Dedifferentiated amniotic fluid mesenchymal stem cell (primary cell): ENCODE measurements at regions not wholly inside any gene's neighbourhood (a gene's known extent, or its start where the extent isn't known, plus 50 kb on each side); places are given as distances from the start of the nearest gene placed in this dataset.

Experiments used
- DNase-seq: peaks from one replicate; pipeline ENCODE4 v3.0.0-alpha.2; 2016; ENCODE audit errors: extremely low spot score

GRCh38 chr4:14841801-14842768 lies 160.2 kb upstream of the CPEB2 start:
- DNase-seq, result no peak

GRCh38 chr4:14842964-14843630 lies 159.2 kb upstream of the CPEB2 start:
- DNase-seq, result no peak

DNA sequence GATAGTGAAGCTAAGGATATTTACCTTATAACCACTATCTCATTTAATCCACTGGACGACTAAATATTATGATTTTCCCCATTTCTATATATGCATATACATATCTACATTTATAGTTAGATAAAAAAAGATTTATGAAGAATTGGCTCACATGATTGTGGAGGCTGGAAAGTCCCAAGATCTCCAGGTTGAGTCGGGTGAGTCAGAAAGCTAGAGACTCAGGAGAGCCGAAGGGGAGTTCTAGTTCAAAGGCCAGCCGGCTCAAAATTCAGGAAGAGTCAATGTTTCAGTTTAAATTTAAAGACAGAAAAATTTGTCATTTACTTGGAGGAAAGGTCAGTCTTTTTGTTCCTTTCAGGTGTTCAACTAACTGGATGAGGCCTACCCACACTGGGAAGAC lies 158.2 kb upstream of the CPEB2 start:
- no peak for DNase-seq

DNA sequence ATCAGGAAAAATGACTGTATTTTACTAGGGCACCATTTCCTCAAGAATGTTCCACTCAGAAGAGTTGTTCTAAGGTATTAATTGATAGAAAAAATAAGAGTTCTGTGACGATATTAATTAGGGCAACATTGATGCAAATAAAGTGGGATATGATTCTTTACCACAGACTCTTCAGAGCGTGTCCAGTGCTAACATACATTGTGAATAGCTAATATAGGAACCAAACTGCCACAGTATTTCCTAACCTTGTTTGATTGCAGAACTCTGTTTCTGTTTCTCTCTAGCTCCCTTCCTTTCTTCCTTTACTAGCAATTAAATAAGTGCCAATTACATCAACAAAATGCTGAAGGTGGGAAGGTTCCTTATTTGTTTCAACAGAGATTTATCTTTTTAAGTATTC lies 154.1 kb upstream of the CPEB2 start:
- DNase-seq, result no peak

DNA sequence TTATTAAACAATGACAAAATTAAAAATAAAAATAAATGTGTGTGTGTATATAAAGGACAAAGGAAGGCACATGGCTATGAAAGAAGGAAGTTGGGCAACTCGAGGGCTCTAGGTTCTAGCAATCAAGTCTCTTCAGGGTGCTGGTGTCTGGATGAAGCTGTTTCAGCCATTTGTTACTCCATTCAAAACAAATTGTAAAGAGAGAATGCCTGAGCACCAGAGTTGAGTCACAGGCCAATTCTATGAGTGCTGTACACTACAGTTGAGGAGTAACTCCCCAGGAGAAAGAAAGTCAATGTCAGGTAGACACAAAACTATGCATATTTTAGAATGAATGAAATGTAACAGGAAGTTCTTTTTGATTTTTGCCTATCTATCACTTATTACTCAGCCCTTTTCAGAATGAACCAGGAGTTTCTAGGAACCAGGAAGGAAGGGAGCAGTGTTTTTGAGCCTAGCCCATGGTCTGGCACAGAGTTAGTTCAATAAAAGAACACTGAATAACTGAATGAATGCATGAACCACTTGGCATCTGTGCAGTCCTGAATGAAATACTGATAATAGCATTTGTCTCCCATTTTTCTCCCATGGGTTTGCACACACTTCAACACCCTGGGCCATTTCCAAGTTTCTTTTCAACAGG lies 151.7 kb upstream of the CPEB2 start:
- DNase-seq, result no peak

DNA sequence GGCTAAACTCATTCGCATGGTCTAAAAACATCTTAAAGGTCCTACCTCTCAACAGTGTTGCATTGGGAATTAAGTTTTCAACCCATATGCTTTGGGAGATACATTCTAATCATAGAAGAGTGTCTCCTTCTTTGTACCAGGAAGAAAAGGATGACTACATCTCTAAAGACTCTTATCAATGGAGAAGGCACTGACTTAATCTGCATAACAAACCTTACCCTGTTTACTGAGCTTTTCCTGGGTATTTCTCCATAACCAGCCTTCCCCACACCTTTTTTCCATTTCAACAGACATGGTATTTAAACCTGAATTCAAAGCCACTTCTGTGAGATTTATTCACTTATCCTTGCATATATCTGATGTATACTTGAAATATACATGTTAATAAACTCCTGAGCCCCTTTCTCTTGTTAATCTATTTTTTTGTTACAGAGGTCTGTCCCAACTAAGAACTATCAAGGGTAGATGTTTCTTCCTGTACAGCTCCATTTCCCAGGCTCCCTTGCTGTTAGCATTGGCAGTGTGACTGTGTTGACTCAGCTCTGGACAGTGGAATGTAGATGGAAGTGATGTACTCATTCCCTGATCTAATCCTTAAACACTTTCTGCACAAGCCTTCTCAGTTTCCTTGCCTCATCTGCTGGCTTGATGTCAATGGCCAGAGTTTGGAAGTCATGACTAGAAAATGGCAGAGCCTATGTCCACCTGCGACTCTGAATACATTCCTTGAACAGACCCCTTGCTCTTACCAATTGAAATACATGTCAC lies 148.9 kb upstream of the CPEB2 start:
- DNase-seq, result peak; percentile 79

DNA sequence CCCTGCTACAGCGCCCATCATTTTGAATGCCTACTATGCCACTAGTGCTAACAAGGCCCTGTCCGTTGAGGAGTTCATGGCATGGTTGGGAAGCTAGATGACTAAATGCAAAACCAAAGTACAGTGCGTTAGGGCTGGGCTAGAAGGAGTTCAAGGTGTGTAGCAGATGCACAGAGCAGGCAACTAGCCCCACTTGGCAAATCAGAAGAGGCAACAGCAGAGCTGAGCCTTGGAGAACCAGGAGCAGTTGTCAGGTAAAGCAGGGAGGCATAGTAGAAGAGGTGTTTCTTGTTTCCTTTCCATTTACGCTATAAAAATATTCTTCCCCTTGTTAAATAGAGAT lies 146.6 kb upstream of the CPEB2 start:
- DNase-seq, result no peak

DNA sequence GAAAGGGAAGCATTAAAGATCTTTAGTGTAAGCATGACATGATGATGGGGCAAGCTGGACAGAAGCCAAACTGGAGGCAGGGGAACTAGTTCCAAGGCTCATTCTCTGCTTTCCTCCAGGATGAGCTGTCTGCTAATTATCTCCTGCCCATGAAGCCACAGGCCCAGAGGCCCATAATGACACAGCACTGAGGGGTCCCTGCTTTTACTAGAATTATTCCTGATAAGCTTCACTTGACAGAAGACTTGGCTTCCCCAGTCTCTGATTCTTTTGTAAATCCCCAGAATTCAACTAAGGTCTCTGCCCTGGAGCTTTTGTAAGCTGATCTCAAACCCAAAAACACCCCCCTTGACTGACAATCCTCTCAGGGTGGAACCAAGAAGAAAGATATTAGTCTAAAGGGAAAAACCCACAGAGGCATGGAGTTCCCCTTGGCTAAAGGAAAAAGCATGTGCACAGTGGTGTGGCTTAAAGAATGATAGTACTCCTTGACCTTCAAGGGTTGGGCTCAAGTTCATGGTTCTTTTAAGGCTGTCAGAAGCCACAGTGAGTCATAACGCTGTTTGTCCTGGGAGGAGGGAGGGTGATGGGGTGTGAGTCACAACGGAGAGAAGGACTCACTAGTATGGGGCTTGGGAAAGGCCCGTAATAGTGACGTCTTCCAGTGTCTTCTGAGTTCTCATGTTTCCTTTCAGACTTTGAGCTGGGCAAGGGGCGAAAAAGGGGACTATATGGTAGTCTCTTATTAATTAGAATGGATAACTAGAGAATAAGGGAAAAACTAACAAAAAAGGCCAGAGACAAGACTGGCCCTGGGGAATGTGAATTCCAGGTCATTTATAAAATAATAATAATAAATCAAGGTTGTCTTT lies 146.0 kb upstream of the CPEB2 start:
- DNase-seq, result peak; percentile 91

GRCh38 chr4:14856934-14857235 lies 145.4 kb upstream of the CPEB2 start:
- DNase-seq, result no peak

GRCh38 chr4:14857475-14857874 lies 144.8 kb upstream of the CPEB2 start:
- no peak for DNase-seq

GRCh38 chr4:14857981-14858380 lies 144.3 kb upstream of the CPEB2 start:
- DNase-seq, result no peak

GRCh38 chr4:14862891-14863290 lies 139.4 kb upstream of the CPEB2 start:
- DNase-seq, result no peak

DNA sequence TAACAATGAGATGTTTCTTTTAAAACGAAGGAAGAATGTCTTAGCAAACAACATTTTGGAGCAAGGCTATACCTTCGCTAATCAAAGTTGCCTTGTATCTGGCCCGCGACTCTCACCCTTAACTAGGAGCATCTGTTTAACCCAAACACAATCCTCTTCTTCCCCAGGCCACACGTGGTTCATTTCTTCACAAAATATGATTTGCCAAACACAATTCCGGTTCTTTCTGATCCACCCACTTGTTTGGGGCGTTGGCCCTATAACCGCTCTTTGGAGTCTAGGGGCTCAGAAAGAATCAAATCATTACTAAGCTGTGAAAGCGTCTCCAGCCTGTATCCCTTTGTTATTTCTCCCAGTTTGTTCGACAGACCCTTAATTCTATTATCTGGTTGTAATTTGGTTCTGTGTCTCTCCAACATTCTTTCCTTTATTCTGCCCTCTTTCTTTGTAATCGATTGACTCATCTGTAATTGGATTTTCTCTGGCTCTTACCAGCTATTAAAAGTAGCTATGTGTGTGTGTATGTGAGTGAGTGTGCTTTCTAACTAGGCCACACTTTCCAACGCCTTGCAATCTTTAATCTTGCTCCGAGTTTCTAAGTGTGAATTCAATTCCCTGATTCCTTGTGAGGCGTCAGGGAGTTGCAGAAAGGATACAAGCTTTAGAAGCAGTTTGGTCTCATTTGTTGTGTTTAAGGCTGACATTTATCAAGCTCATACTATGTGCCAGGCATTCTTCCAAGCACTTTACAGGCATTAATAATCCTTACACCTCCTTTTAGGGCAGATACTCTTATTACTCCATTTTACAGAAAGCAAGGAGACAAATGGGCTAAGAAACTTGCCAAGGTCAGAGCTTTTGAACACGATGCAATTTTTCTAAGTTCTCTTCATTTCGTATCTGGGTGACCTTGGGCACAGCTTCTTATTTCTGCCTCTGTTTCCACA lies 138.6 kb upstream of the CPEB2 start:
- DNase-seq, result no peak

- DNase-seq, result no peak
Observed at GRCh38 chr4:14864365-14865030, 137.8 kb upstream of the CPEB2 start.

GRCh38 chr4:14865031-14865366 lies 137.3 kb upstream of the CPEB2 start:
- DNase-seq, result no peak

DNA sequence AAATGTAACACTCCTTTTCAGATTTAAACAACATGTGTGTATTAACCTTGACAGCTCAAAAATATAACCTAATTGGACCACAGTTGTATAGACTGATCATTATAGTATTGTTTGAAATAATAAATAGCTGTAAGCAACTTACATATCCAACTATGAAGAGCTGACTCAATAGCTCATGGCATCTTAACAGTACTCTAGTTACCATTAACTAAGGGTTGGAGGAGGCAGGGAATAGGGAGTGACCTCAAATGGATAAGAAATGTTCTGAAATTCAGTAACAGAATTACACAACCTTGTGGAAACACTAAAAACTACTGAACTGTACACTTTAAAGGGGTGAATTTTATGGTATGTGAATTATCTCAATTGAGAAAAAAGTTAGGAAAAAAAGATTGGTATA lies 136.5 kb upstream of the CPEB2 start:
- no peak for DNase-seq

DNA sequence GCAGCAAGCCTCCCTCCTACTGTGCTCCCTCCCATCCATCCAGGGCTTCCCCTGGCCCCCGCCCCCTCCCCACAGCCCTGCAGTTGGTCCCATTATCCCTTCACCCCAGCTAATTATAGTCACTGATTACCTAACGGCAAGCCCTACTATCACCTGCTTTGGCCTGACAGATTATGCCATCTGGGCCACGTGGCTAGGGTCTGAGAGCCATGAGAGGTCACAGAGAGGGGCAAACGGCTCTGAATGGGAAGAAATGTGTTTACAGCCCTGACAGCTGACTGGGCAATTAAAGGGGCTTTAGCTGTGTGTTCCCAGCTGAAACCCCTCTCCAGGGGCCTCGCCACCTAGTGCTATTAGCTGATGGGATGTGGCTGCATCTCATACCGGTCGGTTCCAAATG lies 134.4 kb upstream of the CPEB2 start:
- no peak for DNase-seq

DNA sequence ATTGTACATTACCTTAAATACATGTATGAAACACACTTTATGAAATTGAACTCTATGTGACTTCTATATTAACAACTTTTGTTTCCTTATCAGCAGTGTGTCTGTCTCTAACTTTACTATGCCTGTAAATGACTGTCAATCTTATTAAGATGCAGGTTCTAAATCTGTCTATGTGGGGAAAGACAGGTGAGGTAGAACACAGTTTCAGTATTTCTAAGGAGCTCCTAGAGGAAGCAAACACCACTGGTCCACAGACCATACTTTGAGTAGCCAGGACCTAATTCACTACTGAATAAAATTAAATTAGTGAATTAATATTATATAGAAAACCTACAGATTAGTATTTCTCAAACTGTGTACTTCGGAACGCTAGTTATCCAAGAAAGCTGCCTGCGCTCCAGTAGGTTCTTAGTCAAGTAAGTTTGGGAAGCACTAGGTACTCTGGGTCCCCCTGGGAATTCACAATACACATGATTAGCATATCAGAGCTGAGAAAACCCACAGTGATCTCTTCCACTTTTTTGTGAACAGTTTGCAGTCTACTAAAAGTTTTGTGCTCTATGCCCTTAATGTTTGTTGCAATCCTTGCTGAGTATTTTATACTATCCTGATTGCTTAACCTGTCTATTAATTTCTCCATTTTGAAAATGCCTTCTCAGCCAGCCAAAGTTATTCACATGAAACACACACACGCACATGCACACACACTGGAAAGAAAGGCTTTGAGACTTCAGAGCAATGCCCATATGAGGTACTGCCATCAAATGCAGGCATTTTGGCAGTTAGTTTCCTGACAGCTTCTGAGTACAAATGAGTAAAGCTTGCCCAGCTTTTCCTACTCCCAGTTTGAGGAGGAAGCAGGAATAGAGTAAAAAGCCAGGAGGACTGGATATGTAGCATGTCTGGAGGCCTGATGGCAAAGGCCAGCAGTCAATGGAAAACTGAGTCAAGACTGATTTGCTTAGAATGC lies 133.6 kb upstream of the CPEB2 start:
- no peak for DNase-seq
